C4-2B (cell line): ENCODE measurements at regions not wholly inside any gene's neighbourhood (a gene's known extent, or its start where the extent isn't known, plus 50 kb on each side); places are given as distances from the start of the nearest gene placed in this dataset.

Experiments used
- CTCF ChIP-seq: fragments of 450-650 bp; conservative IDR thresholded peaks from 2 replicates; pipeline ENCODE4 v1.5.1; 2017; ENCODE audit warnings: mild to moderate bottlenecking
- ZFX ChIP-seq: fragments of 450-650 bp; IDR thresholded peaks from 2 replicates; pipeline ENCODE4 v1.6.1; 2017

GRCh38 chr11:80967649-80968048 is 1526.8 kb upstream of the TENM4 start:
- TF ChIP-seq CTCF (no peak), ZFX (no peak)
